Esophagus squamous epithelium (tissue), 5 donors: ENCODE measurements at regions not wholly inside any gene's neighbourhood (a gene's known extent, or its start where the extent isn't known, plus 50 kb on each side); places are given as distances from the start of the nearest gene placed in this dataset.

Experiments
- DNase-seq: peaks from one replicate; lab custom pipeline; 2025; lab: John Stamatoyannopoulos, UW
- H3K27ac ChIP-seq, 4 donors: fragments of 200-600 bp; sonication (generic); one replicate each; pipeline ENCODE4 v1.5.1; 2016 to 2019; ENCODE audit warnings: mild to moderate bottlenecking in 1 of 4
- H3K27me3 ChIP-seq, 4 donors: fragments of 200-600 bp; sonication (generic); 1 replicate in 3 of 4; 2 replicates in 1 of 4; pipeline versions ENCODE4 v1.5.1 to v1.6.0; 2017 to 2021; ENCODE audit warnings: antibody characterized with exemption in 1 of 4
- H3K36me3 ChIP-seq, 3 donors: fragments of 200-600 bp; sonication (generic); one replicate each; pipeline ENCODE4 v1.5.1; 2016 to 2019
- H3K4me1 ChIP-seq, 3 donors: fragments of 200-600 bp; sonication (generic); one replicate each; pipeline ENCODE4 v1.5.1; 2017 to 2019
- H3K4me3 ChIP-seq, 4 donors: fragments of 200-600 bp; sonication (generic); 1 replicate in 3 of 4; 2 replicates in 1 of 4; pipeline ENCODE4 v1.5.1; 2016 to 2019; ENCODE audit warnings: mild to moderate bottlenecking in 2 of 4, moderate library complexity in 1 of 4
- H3K9me3 ChIP-seq, 3 donors: fragments of 200-600 bp; sonication (generic); one replicate each; pipeline ENCODE4 v1.5.1; 2016 to 2019
- CTCF ChIP-seq, 6 experiments: fragments of 450-650 bp in 4 of 6; fragments of 200-600 bp in 2 of 6; sonication (generic) in 2 of 6; IDR thresholded peaks; one replicate each; pipeline ENCODE4 v1.5.1; 2016 to 2019; ENCODE audit warnings: antibody characterized with exemption in 6 of 6, mild to moderate bottlenecking in 4 of 6, moderate library complexity in 4 of 6
- POLR2A ChIP-seq, 4 donors: fragments of 450-650 bp; IDR thresholded peaks; one replicate each; pipeline ENCODE4 v1.6.1; 2017; ENCODE audit warnings: antibody characterized with exemption in 4 of 4, mild to moderate bottlenecking in 4 of 4, moderate library complexity in 3 of 4
- WGBS, 2 donors: methylation state at CpG; one replicate each; pipeline ENCODE4 v1.1.5; 2018; 5-methylcytosine and 5-hydroxymethylcytosine counted together
- intact Hi-C: fragments of 100-400 bp; cut with DNase I; formaldehyde crosslinking; loops from one replicate; pipeline ENCODE4 v1.15.0; 2022
- donor health status: DM: yes; HTN: yes; CAD: no.

GRCh38 chr10:78712147-78712546 lies 356.6 kb upstream of the ZMIZ1 start:
- no peaks in the 10 kb centered on the region for H3K4me1 ChIP-seq
- no peaks in the 10 kb centered on the region for H3K9me3 ChIP-seq
- H3K27me3 ChIP-seq: peaks cover 0 to 3% (median 0%) of the 10 kb centered on the region in 4 donors
- H3K4me3 ChIP-seq: no peak overlapping the region
- H3K27ac ChIP-seq: no peak overlapping the region
- intact Hi-C loops: no loop called here
- no peaks in the 10 kb centered on the region for H3K36me3 ChIP-seq
- WGBS, 2 donors: 79 to 87% methylated on average over 2 to 3 of the region's 3 CpGs
- TF ChIP-seq CTCF (IDR thresholded peaks at IDR 0.05) (no peak), POLR2A (IDR thresholded peaks at IDR 0.05) (no peak)
- no peak for DNase-seq

- Histone ChIP-seq H3K4me3 (no peak overlapping the region), H3K4me1 (peaks cover 0 to 6% (median 0%) of the 10 kb centered on the region in 3 donors), H3K9me3 (no peaks in the 10 kb centered on the region), H3K36me3 (no peaks in the 10 kb centered on the region), H3K27me3 (peaks cover 0 to 3% (median 0%) of the 10 kb centered on the region in 4 donors), H3K27ac (no peak overlapping the region)
- no peak for DNase-seq
- 72 to 75% methylated on average over 3 of the region's 3 CpGs for WGBS, 2 donors
- TF ChIP-seq POLR2A (IDR thresholded peaks at IDR 0.05) (no peak), CTCF (IDR thresholded peaks at IDR 0.05) (no peak)
- intact Hi-C loops: no loop called here
These were observed 355.1 kb upstream of the ZMIZ1 start for GRCh38 chr10:78713659-78714058.

GRCh38 chr10:78714225-78714624 lies 354.5 kb upstream of the ZMIZ1 start:
- 82 to 88% methylated on average over 2 of the region's 2 CpGs for WGBS, 2 donors
- intact Hi-C loops: no loop called here
- no peaks in the 10 kb centered on the region for H3K9me3 ChIP-seq

GRCh38 chr10:78715435-78715834 lies 353.3 kb upstream of the ZMIZ1 start:
- H3K4me3 ChIP-seq: no peak overlapping the region
- no peak for DNase-seq
- no peaks in the 10 kb centered on the region for H3K36me3 ChIP-seq
- H3K9me3 ChIP-seq: no peaks in the 10 kb centered on the region
- H3K27ac ChIP-seq: no peak overlapping the region
- 35 to 46% methylated on average over 2 of the region's 2 CpGs for WGBS, 2 donors
- TF ChIP-seq CTCF (IDR thresholded peaks at IDR 0.05): no peak
- no peak for TF ChIP-seq POLR2A (IDR thresholded peaks at IDR 0.05)
- H3K27me3 ChIP-seq: peaks cover 0 to 10% (median 0%) of the 10 kb centered on the region in 4 donors
- intact Hi-C loops: no loop called here
- H3K4me1 ChIP-seq: peaks cover 0 to 6% (median 0%) of the 10 kb centered on the region in 3 donors

More at GRCh38 chr10:78714225-78714624, 354.5 kb upstream of the ZMIZ1 start:
- H3K4me1 ChIP-seq: peaks cover 0 to 6% (median 0%) of the 10 kb centered on the region in 3 donors
- TF ChIP-seq CTCF (IDR thresholded peaks at IDR 0.05) (no peak), POLR2A (IDR thresholded peaks at IDR 0.05) (no peak)
- no peaks in the 10 kb centered on the region for H3K36me3 ChIP-seq
- no peak for DNase-seq
- H3K4me3 ChIP-seq: no peak overlapping the region
- H3K27me3 ChIP-seq: peaks cover 0 to 3% (median 0%) of the 10 kb centered on the region in 4 donors
- no peak overlapping the region for H3K27ac ChIP-seq

- intact Hi-C loops: no loop called here
- no peak overlapping the region for H3K4me3 ChIP-seq
- DNase-seq: no peak
- peaks cover 0 to 14% (median 0%) of the 10 kb centered on the region in 4 donors for H3K27me3 ChIP-seq
- TF ChIP-seq POLR2A (IDR thresholded peaks at IDR 0.05) (no peak), CTCF (IDR thresholded peaks at IDR 0.05) (no peak)
- 78 to 85% methylated on average over 6 of the region's 6 CpGs for whole genome bisulfite sequencing, 2 donors
- H3K36me3 ChIP-seq: no peaks in the 10 kb centered on the region
- H3K27ac ChIP-seq: no peak overlapping the region
- no peaks in the 10 kb centered on the region for H3K9me3 ChIP-seq
- H3K4me1 ChIP-seq: peaks cover 0 to 6% (median 0%) of the 10 kb centered on the region in 3 donors
These were observed 352.6 kb upstream of the ZMIZ1 start for GRCh38 chr10:78716043-78716660.
